NCI-H510A treated with DMSO at 0.1 percent for 48 hours (cell line): ENCODE measurements at regions not wholly inside any gene's neighbourhood (a gene's known extent, or its start where the extent isn't known, plus 50 kb on each side); places are given as distances from the start of the nearest gene placed in this dataset.

Source experiments
- DNase-seq: peaks from one replicate; lab custom pipeline; 2025; lab: John Stamatoyannopoulos, UW

DNA sequence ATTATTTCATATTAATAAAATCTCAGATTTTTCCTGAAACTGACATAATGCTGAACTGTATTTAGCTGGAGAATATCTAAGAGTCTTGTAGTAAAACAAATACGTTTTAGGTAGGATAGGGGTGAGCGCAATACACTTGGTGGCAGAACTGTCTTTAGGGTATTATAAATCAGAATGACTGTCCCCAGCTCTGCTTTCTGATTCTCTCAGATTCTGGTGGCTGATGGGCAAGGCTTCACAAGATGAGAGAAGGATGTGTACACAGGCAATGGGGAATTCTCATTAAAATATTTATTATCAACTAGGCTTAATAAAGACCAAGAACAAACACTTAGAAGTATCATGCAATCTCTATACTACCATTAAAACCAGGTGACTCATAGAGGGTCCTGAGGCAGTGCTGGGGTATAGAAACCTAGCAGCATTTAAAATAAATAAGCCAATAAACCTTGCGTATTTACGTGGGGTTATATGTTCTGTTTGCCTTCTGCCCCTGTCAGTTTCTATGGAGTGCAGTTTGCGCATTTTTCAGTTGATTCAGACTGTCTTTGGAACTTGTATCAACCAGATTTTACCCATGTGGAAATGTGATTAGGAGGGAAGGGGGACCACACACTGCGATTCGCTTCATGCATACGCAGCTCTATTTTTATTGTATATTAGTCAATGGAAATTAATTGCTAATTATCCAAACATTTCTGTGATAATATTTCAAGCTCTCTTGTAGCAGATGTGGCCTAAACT, 1150.7 kb upstream of the WWC1 start:
- DNase-seq = no peak

- no peak for DNase-seq
Observed at GRCh38 chr5:167143716-167144115, 1147.7 kb upstream of the WWC1 start.

DNA sequence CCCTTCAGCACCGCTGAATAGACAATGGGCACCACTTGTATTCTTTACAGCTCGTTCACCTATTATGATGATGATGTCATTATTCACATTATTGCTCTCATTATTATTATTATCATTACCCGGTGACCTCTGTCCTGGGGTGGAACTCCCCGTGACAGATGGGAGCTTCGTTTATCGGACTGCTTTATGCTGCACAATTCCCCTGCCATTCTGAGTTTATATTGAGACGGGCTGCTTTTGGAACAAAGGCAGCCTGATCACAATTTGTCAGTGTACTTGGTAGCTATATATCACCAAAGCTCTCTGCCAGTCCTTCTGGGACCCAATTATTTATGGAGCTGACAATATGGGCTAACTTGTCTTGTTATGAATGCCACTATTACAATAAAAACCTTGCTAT, 1145.6 kb upstream of the WWC1 start:
- no peak for DNase-seq

- no peak for DNase-seq
Observed at GRCh38 chr5:167147879-167148278, 1143.6 kb upstream of the WWC1 start.

- DNase-seq = no peak
Observed at GRCh38 chr5:167150661-167151060, 1140.8 kb upstream of the WWC1 start.

DNA sequence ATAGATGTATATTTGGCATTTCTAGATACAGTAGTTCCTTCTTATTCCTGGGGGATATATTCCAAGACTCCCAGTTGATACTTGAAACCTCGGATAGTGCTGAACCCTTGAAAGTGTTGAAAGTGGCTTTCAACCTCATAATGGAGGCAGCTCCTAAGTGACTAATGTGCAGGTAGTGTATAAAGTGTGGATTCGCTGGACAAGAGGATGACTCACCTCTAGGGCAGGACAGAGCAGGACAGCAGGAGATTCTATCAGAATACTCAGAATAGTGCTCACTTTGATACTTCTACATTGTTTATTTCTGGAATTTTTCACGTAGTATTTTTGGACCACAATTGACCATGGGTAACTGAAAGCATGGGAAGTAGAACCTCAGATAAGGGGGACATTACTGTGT, 1138.9 kb upstream of the WWC1 start:
- no peak for DNase-seq

GRCh38 chr5:167155387-167156005, 1135.9 kb upstream of the WWC1 start:
- DNase-seq = no peak

- no peak for DNase-seq
Observed at GRCh38 chr5:167156446-167156845, 1135.0 kb upstream of the WWC1 start.

GRCh38 chr5:167158588-167158987, 1132.9 kb upstream of the WWC1 start:
- DNase-seq = no peak

DNA sequence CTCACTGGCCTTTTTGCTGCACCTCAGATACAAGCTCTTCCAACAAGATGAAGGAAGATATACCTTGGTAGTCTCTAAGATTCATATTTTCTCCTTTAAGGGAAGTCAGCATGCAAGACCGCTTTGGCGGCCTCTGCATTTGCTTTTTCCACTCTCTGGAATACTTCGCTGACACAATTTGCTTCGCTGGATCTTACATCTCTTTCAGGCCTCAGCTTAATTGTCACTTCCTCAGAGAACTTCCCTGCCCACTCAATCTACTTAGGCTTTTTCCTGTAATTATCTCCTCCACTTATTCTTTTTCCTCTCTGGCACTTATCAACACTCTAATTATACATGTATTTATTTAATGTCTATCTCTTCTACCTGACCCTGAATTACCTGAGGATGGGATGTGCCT, 1131.1 kb upstream of the WWC1 start:
- DNase-seq = no peak

DNA sequence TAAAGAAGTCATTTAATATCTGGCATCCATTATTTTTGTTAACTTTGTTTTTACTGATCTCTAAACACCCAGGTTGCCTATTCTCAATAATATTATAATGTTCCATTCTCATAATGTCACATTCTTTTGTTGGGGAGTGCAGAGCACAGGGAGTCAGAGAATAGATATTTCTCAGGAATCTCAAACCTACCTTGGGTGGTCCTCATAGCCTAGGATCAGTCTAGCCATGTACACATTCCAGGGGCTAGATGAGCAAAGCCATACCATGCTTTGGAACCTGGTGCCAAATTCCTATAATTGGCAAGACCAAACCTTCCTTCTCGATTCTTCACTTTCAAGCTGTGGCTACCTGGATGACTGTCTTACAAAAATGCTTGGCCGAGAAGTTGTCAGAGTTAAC, 1124.7 kb upstream of the WWC1 start:
- no peak for DNase-seq

DNA sequence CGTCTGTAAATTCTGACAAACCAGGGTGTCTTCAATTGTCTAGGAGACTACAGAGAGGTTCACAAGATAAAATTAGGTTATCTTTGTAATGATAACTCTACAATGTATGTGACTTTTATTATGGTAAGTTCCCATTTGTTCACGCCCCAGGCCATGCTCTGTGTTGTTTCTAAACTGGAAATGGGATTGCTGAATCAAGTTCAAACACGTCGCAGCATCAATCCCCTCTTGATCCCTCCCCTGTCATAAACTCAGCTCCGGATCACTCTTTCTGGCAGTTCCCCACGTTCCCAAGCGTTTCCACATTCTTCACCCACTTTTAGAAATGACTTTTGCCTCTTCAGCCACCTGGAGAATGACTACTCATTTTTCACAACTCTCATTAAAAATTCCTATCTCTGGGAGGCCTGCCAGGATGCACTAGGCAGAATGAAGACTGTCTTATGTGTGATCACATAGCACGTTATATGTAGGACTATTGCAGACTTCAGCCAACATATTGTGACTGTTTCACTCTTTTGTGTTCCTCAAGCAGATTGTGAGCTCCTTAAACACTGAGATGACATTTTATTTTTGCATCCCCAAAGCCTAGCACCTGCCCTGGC, 1124.2 kb upstream of the WWC1 start:
- no peak for DNase-seq

- no peak for DNase-seq
Observed at GRCh38 chr5:167168971-167169370, 1122.5 kb upstream of the WWC1 start.

GRCh38 chr5:167171056-167171455, 1120.4 kb upstream of the WWC1 start:
- DNase-seq = no peak

- DNase-seq = no peak
Observed at GRCh38 chr5:167177736-167178135, 1113.7 kb upstream of the WWC1 start.

GRCh38 chr5:167180906-167181305, 1110.5 kb upstream of the WWC1 start:
- DNase-seq = no peak

GRCh38 chr5:167205881-167206280, 1085.6 kb upstream of the WWC1 start:
- DNase-seq = no peak

- no peak for DNase-seq
Observed at GRCh38 chr5:167207081-167207480, 1084.4 kb upstream of the WWC1 start.

- no peak for DNase-seq
Observed at GRCh38 chr5:167208911-167209310, 1082.5 kb upstream of the WWC1 start.

DNA sequence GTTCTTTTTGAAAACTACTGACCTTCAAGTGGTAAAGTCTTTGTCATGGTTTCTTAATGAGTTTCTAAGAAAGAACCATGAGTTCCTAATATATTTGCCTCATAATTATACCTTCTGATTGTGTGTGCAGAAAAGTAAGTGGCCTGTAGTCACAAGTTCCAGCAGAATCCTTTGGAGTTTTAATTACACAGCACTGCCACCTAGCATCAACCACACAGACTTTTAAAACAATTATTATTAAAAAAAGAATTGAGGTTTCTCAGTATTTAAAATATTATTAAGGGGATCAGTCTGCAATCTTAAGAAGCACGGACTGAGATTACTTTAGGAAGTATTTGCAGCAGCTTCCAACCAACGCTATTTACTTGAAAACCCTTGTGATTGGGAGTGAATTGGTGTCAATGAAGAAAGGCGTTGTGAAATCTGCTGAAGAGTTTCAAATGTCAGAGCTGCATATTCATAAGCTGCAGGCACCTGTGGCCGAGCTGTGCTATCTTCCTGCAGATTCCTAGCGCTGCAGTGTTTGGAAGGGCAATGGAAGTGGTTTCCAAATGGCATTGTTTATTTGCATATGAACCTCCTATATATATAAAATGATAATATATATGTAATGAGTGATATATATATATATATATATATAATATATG, 1074.2 kb upstream of the WWC1 start:
- DNase-seq = no peak

- DNase-seq = no peak
Observed at GRCh38 chr5:167219298-167219697, 1072.1 kb upstream of the WWC1 start.

- no peak for DNase-seq
Observed at GRCh38 chr5:167226386-167226785, 1065.1 kb upstream of the WWC1 start.

DNA sequence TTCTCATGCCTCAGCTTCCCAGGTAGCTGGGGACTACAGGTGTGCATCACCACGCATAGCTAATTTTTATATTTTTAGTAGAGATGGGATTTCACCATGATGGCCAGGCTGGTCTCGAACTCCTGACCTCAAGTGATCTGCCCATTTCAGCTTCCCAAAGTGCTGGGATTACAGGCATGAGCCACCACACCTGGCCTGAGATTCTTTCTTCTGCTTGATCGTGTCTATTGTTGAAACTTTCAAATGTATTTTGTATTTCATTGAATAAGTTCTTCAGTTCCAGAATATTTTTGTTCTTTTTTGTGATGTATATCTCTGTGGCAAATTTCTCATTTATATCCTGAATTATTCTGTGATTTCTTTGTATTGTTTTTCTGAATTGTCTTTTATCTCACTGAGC, 1063.3 kb upstream of the WWC1 start:
- DNase-seq = no peak
